ENCODE measurements at regions not wholly inside any gene's neighbourhood (a gene's known extent, or its start where the extent isn't known, plus 50 kb on each side); places are given as distances from the start of the nearest gene placed in this dataset.

DNA sequence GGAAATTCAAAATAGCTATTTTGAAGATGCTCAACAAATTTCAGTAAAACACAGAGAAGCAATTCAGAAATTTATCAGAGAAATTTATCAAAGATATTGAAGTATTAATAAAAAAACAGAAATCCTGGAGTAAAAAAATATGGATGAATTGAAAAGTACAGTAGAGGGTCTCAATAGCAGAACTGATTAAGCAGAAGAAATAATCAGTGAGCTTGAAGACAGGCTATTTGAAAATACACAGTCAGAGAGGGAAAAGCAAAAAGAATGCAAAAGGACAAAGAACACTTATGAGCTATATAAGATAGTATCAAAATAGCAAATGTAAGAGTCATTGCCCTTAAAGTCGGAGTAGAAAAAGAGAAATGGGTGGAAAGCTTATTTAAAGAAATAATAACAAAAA, 107.9 kb upstream of the PPP2R2B start:
- H3K9me3 Mint-ChIP-seq: peaks cover 4% of the 10 kb centered on the region
- no peaks in the 10 kb centered on the region for H3K36me3 Mint-ChIP-seq
- no peaks in the 10 kb centered on the region for H3K27me3 Mint-ChIP-seq
- no peak for DNase-seq
- no peak overlapping the region for H3K4me3 Mint-ChIP-seq
- CTCF ChIA-PET: no interaction called here
- H3K4me1 Mint-ChIP-seq: no peaks in the 10 kb centered on the region
- H3K27ac Mint-ChIP-seq: no peak overlapping the region

DNA sequence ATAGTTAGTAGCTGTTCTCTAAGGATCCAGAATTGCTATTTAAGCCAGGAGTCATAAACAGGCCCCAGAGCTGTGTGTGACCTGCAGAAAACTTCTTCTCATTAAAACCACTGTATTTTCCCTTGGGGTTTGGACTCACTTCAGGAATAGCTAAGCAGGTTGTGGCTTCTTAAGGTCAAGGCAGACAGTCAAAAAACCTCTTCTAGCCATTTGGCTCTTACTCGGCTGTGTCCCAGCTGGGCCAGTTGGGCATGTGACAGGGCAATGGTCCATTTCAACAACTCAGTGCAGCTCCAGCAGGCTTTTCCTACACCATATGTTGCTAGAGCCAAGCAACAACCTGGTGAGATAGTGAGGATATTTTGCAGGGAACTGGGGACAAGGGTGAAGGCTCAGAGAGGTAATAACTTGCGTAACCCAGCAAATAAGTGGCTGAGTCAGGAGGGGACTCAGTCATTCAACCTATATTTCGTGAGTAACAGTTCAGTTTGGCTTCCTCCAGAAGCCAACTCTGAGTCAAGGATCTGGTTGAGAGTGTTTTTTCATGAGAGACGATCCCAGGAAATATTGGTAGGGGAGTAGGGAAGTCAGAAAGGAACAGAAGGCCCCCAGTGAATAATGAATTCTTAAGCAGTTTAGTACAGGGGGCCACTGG, 115.4 kb upstream of the PPP2R2B start:
- DNase-seq: no peak
- Mint-ChIP-seq H3K9me3 (no peaks in the 10 kb centered on the region), H3K4me1 (no peaks in the 10 kb centered on the region), H3K27ac (no peak overlapping the region), H3K27me3 (no peaks in the 10 kb centered on the region), H3K36me3 (no peaks in the 10 kb centered on the region), H3K4me3 (no peak overlapping the region)
- CTCF ChIA-PET: interaction anchor here (1.0 kb wide), 1 partner anchor 28 kb away, joined by 3 read pairs; no protein-coding TSS in a partner anchor

DNA sequence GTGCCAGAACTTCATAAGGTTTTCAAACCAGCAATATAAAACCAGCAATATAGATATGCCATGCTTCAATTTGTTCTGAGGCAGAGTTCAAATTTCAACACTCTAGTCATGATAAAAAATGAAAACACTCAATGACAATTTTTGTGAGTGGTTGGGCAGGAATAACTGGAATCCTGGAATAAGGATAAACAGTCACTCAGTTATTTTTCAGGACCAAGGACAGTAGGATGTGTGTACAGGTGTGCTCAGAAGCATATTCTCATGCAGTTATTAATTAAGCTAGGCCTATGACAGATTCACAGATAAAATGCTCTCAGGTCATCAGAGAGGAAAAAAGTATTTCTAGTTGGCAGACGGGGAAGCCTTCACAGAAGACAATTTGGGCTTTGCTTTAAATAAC, 117.3 kb upstream of the PPP2R2B start:
- H3K27me3 Mint-ChIP-seq: no peaks in the 10 kb centered on the region
- no peaks in the 10 kb centered on the region for H3K9me3 Mint-ChIP-seq
- DNase-seq: no peak
- no peak overlapping the region for H3K4me3 Mint-ChIP-seq
- H3K27ac Mint-ChIP-seq: no peak overlapping the region
- no peaks in the 10 kb centered on the region for H3K4me1 Mint-ChIP-seq
- no peaks in the 10 kb centered on the region for H3K36me3 Mint-ChIP-seq
- CTCF ChIA-PET: no interaction called here

DNA sequence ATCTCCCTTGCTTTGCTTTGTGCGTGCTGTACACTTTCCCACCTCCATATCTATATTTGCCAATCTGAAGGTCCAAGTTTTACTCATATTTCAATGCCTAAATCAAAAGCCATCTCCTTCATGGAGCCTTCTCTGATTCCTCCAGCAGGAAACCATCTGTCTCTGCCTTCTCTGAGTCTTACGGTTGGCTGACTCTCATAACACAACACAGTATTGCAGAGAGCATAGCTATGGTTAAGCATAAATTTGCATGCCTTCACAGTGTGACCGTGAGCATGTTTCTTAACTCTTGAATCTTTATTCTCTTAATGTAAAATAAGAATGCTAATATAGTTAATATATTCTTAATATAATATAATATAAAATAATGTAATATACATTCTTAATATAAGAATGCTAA, 136.8 kb upstream of the PPP2R2B start:
- no peak overlapping the region for H3K27ac Mint-ChIP-seq
- H3K27me3 Mint-ChIP-seq: no peaks in the 10 kb centered on the region
- H3K4me1 Mint-ChIP-seq: no peaks in the 10 kb centered on the region
- H3K36me3 Mint-ChIP-seq: no peaks in the 10 kb centered on the region
- CTCF ChIA-PET: no interaction called here
- no peaks in the 10 kb centered on the region for H3K9me3 Mint-ChIP-seq
- no peak for DNase-seq
- no peak overlapping the region for H3K4me3 Mint-ChIP-seq

DNA sequence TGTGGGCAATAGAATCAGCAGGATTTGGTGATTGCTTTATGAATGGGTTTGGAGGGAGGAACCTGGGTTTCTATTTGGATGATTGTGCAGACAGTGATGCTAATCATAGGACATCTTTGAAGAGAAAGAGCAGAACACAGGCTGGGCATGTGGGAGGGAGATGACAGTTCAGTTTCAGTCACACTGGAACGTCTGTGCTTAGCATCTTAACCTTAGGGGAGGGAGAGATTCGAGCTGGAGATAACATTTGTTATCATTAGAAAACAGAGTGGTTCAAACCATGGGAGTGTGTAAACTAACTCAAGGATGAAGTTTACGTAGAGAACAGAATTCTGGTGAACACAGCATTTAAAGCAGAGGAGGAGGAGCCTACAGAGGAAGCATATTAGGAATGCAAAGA, 138.6 kb upstream of the PPP2R2B start:
- Mint-ChIP-seq H3K4me1 (no peaks in the 10 kb centered on the region), H3K27ac (no peak overlapping the region)
- CTCF ChIA-PET: no interaction called here

GRCh38 chr5:147017621-147018020, 139.1 kb upstream of the PPP2R2B start:
- CTCF ChIA-PET: no interaction called here
- Mint-ChIP-seq H3K27ac (no peak overlapping the region), H3K4me3 (no peak overlapping the region), H3K9me3 (no peaks in the 10 kb centered on the region), H3K4me1 (no peaks in the 10 kb centered on the region), H3K36me3 (no peaks in the 10 kb centered on the region), H3K27me3 (no peaks in the 10 kb centered on the region)
- no peak for DNase-seq

More for the DNA sequence above, 138.6 kb upstream of the PPP2R2B start:
- no peaks in the 10 kb centered on the region for H3K9me3 Mint-ChIP-seq
- no peak overlapping the region for H3K4me3 Mint-ChIP-seq
- H3K36me3 Mint-ChIP-seq: no peaks in the 10 kb centered on the region
- no peaks in the 10 kb centered on the region for H3K27me3 Mint-ChIP-seq
- DNase-seq: no peak

DNA sequence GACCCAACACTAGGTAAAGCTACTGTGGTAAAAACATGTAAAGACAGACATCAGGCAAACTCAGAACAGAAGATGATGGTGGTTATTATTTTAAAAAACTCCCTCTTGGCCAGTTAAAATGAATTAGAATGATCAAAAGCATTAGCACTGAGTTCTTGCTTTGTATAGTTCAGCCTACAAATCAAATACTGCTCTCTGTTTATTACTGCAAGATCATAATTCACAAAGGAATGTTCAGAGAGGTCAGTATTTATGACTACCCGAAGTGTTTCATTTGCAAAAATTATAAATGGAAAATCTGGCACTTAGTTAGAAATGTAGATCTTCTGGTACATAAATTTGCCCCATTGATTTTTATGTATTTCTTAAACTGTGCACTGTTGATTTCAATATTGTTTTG, 140.3 kb upstream of the PPP2R2B start:
- H3K4me1 Mint-ChIP-seq: no peaks in the 10 kb centered on the region
- H3K27ac Mint-ChIP-seq: no peak overlapping the region
- CTCF ChIA-PET: no interaction called here

DNA sequence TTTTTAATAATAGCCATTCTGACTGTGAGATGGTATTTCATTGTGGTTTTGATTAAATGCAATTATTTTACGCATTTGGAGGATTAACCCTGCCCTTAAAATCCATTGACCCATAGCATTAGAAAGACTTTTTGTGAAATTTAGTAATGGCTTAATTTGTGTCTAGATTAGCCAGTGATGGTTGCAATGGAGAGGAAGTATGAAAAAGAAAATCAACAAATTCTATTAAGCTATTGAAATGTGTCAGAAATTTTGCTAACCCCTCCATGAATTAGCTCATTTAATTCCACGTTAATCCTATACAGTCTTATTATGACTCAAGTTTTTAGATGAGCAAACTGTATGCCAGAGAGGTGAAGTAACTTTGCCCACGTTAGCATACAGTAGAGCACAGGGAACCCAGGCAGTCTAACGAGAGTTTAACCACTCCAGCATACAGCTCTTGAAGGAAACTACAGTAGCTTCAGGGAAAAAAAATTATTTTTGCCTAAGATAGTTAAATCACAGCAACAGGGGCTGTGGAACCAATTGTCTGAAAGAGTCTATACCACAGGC, 158.2 kb upstream of the PPP2R2B start:
- Mint-ChIP-seq H3K4me1 (no peaks in the 10 kb centered on the region), H3K4me3 (no peak overlapping the region), H3K27ac (no peak overlapping the region), H3K27me3 (no peaks in the 10 kb centered on the region), H3K9me3 (no peaks in the 10 kb centered on the region), H3K36me3 (no peaks in the 10 kb centered on the region)
- CTCF ChIA-PET: no interaction called here
- no peak for DNase-seq

More for the DNA sequence above, 140.3 kb upstream of the PPP2R2B start:
- H3K9me3 Mint-ChIP-seq: no peaks in the 10 kb centered on the region
- DNase-seq: no peak
- H3K27me3 Mint-ChIP-seq: no peaks in the 10 kb centered on the region
- H3K36me3 Mint-ChIP-seq: no peaks in the 10 kb centered on the region
- no peak overlapping the region for H3K4me3 Mint-ChIP-seq

- no peaks in the 10 kb centered on the region for H3K9me3 Mint-ChIP-seq
- no peaks in the 10 kb centered on the region for H3K4me1 Mint-ChIP-seq
- DNase-seq: no peak
- H3K27me3 Mint-ChIP-seq: no peaks in the 10 kb centered on the region
- CTCF ChIA-PET: no interaction called here
- no peak overlapping the region for H3K27ac Mint-ChIP-seq
- H3K36me3 Mint-ChIP-seq: no peaks in the 10 kb centered on the region
- no peak overlapping the region for H3K4me3 Mint-ChIP-seq
These were observed 159.1 kb upstream of the PPP2R2B start for GRCh38 chr5:147037515-147038205.

- Mint-ChIP-seq H3K4me3 (no peak overlapping the region), H3K27ac (no peak overlapping the region), H3K27me3 (no peaks in the 10 kb centered on the region), H3K4me1 (no peaks in the 10 kb centered on the region), H3K9me3 (no peaks in the 10 kb centered on the region), H3K36me3 (no peaks in the 10 kb centered on the region)
- no peak for DNase-seq
- CTCF ChIA-PET: no interaction called here
These were observed 162.3 kb upstream of the PPP2R2B start for GRCh38 chr5:147040856-147041255.

DNA sequence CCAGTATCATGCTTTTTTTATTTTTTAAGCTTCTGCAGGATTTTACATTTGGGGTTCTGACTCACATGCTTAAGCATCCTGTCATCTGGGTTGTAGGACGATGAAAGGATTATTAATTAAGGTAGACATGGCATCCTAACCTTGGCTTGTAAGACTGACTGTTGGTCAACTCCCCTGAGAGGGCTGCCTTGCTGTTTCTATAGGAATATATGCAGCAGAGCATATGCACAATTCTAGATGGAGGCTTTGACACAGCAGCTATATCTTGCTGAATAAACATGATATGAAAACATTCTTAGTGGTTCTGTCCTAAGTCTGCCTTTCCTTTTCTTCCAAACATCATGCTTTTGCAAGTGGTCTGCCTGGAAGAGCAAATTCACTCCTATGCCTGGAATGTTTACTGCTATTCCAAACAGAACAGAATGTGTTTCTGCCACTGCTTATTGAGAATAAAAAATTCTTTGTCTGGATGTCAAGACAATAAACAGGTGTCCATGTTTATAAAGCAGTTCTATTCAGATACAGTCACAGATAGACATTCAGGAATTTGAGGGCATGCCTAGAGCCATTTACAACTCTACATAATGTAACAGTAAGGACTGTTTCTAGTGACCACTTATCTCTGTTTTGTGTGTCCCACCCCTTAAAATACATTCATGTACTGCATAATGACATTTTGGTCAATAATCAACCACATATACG, 166.2 kb upstream of the PPP2R2B start:
- Mint-ChIP-seq H3K9me3 (no peaks in the 10 kb centered on the region), H3K4me1 (no peaks in the 10 kb centered on the region), H3K27me3 (no peaks in the 10 kb centered on the region), H3K4me3 (no peak overlapping the region), H3K27ac (no peak overlapping the region), H3K36me3 (no peaks in the 10 kb centered on the region)
- DNase-seq: no peak
- CTCF ChIA-PET: no interaction called here

DNA sequence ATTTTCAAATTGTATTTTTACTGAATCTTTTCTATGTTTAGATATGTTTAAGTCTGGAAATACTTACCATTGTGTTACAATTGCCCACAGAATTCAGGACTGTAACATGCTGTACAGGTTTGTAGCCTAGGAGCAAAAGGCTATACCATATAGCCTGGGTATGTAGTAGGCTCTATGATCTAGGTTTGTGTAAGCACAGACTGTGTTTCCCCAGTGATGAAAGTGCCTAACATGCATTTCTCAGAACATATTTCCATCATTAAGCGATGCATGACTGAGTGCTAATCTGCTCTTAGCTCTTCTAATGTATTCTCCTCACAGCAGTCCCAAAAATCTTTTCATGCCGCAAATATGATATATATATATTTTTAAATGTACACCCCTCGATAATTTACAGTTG, 166.7 kb upstream of the PPP2R2B start:
- Mint-ChIP-seq H3K4me3 (no peak overlapping the region), H3K9me3 (no peaks in the 10 kb centered on the region), H3K4me1 (no peaks in the 10 kb centered on the region), H3K36me3 (no peaks in the 10 kb centered on the region), H3K27ac (no peak overlapping the region), H3K27me3 (no peaks in the 10 kb centered on the region)
- no peak for DNase-seq
- CTCF ChIA-PET: no interaction called here

- no peaks in the 10 kb centered on the region for H3K36me3 Mint-ChIP-seq
- H3K9me3 Mint-ChIP-seq: no peaks in the 10 kb centered on the region
- no peaks in the 10 kb centered on the region for H3K4me1 Mint-ChIP-seq
- CTCF ChIA-PET: no interaction called here
- no peak for DNase-seq
- no peaks in the 10 kb centered on the region for H3K27me3 Mint-ChIP-seq
- no peak overlapping the region for H3K4me3 Mint-ChIP-seq
- H3K27ac Mint-ChIP-seq: no peak overlapping the region
These were observed 167.7 kb upstream of the PPP2R2B start for GRCh38 chr5:147046281-147046680.

- Mint-ChIP-seq H3K36me3 (no peaks in the 10 kb centered on the region), H3K27ac (no peak overlapping the region), H3K4me3 (no peak overlapping the region), H3K27me3 (no peaks in the 10 kb centered on the region), H3K9me3 (no peaks in the 10 kb centered on the region), H3K4me1 (no peaks in the 10 kb centered on the region)
- CTCF ChIA-PET: no interaction called here
- no peak for DNase-seq
These were observed 168.3 kb upstream of the PPP2R2B start for GRCh38 chr5:147046894-147047293.

DNA sequence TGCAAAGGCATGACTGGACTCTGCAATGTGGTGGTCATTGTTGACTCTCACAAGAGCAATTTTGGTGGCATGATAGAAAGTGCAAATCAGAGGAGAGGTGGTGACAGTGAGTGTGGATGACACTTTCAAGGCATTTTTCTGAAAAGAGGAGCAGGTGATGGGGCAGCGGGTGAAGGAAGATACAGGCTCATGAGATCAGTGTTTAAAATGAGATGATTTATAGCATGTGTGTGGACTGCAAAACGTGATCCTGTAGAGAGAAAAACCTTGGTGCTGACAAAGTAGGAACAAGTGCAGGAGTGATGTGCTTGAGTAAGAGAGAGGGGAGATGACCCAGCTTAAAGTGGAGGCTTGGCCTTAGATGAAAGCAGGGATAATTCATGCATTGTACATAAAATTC, 171.2 kb upstream of the PPP2R2B start:
- no peak for DNase-seq
- no peaks in the 10 kb centered on the region for H3K4me1 Mint-ChIP-seq
- no peaks in the 10 kb centered on the region for H3K27me3 Mint-ChIP-seq
- H3K27ac Mint-ChIP-seq: no peak overlapping the region
- no peaks in the 10 kb centered on the region for H3K36me3 Mint-ChIP-seq
- no peak overlapping the region for H3K4me3 Mint-ChIP-seq
- no peaks in the 10 kb centered on the region for H3K9me3 Mint-ChIP-seq
- CTCF ChIA-PET: no interaction called here

Measured in activated naive CD4-positive, alpha-beta T cell treated with anti-CD3 and anti-CD28 coated beads, Interleukin-2, amount 10 ng/mL, durations not matched to agents 7 days and 5 days (primary cell).